Type B pancreatic cell (in vitro differentiated cells): ENCODE measurements at regions not wholly inside any gene's neighbourhood (a gene's known extent, or its start where the extent isn't known, plus 50 kb on each side); places are given as distances from the start of the nearest gene placed in this dataset.
A peak's percentile ranks its signal among the peaks of the same experiment; 100 is the strongest.

Experiments used
- DNase-seq: peaks from one replicate; pipeline ENCODE4 v3.0.0; 2021; ENCODE audit warnings: mixed read lengths; ENCODE audit not compliant: unreplicated experiment; ENCODE audit errors: extremely low spot score
- H3K27ac Mint-ChIP-seq: 2 replicates; pipeline ENCODE4 v1.8.0; 2021; ENCODE audit warnings: mild to moderate bottlenecking, mixed read lengths
- H3K27me3 Mint-ChIP-seq: 2 replicates; pipeline ENCODE4 v1.8.0; 2021; ENCODE audit warnings: mixed read lengths
- H3K36me3 Mint-ChIP-seq: 2 replicates; pipeline ENCODE4 v1.8.0; 2021; ENCODE audit warnings: mixed read lengths
- H3K4me1 Mint-ChIP-seq: one replicate; pipeline ENCODE4 v1.8.0; 2021; ENCODE audit warnings: mixed read lengths; ENCODE audit not compliant: unreplicated experiment
- H3K4me3 Mint-ChIP-seq: 2 replicates; pipeline ENCODE4 v1.8.0; 2021; ENCODE audit warnings: mild to moderate bottlenecking, mixed read lengths
- H3K9me3 Mint-ChIP-seq: 2 replicates; pipeline ENCODE4 v1.8.0; 2021; ENCODE audit warnings: mixed read lengths
- TF ChIP-seq, protein P1 (sequence below): fragments of 200-600 bp; sonication (generic); conservative IDR thresholded peaks from 2 replicates; pipeline ENCODE4 v1.5.0; 2021; ENCODE audit warnings: antibody characterized with exemption, mild to moderate bottlenecking

DNA sequence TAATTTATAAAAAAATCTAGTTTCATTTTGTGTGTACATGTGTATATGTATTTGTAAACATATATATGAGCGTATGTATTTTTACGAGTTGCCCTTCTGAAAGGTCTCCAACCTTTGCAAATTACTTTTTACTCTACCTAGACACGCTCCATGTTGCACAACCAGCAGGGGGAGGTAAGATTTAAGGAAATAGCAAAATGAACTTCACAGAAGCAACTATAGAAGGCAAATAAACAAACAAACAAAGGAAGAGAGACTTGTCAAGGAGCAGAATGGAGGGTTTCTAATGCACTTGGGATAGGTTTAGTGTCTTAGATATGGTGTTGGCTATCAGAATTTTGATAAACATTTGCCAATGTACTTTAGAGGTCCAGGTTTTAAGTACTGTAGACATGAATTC, 820.5 kb upstream of the POU3F3 start:
- no peak for DNase-seq
- Mint-ChIP-seq H3K36me3 (no peaks in the 10 kb centered on the region), H3K27ac (no peak overlapping the region), H3K27me3 (peaks cover 49% of the 10 kb centered on the region), H3K4me1 (no peaks in the 10 kb centered on the region), H3K9me3 (no peaks in the 10 kb centered on the region), H3K4me3 (no peak overlapping the region)
- TF ChIP-seq, protein P1, sequence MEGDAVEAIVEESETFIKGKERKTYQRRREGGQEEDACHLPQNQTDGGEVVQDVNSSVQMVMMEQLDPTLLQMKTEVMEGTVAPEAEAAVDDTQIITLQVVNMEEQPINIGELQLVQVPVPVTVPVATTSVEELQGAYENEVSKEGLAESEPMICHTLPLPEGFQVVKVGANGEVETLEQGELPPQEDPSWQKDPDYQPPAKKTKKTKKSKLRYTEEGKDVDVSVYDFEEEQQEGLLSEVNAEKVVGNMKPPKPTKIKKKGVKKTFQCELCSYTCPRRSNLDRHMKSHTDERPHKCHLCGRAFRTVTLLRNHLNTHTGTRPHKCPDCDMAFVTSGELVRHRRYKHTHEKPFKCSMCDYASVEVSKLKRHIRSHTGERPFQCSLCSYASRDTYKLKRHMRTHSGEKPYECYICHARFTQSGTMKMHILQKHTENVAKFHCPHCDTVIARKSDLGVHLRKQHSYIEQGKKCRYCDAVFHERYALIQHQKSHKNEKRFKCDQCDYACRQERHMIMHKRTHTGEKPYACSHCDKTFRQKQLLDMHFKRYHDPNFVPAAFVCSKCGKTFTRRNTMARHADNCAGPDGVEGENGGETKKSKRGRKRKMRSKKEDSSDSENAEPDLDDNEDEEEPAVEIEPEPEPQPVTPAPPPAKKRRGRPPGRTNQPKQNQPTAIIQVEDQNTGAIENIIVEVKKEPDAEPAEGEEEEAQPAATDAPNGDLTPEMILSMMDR: peak; percentile 78

DNA sequence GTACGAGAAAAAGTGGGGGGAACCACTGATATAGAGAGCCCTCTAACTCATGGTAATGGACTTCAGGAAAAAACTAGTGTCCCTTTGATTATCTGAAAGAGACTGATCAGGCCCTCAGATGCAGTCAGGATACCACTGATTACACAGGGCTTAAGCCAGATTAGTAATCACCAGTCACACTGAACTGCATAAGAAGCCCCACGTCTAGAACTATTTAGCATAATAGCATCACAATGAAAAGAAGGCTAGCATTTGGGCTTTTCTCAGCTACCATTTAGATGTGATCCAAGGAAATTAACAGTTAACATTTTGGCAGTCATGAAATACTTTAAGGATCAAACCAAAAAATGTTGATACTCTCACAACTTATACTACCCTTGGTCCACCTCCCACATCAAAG, 813.1 kb upstream of the POU3F3 start:
- Mint-ChIP-seq H3K4me3 (no peak overlapping the region), H3K4me1 (no peaks in the 10 kb centered on the region), H3K27me3 (peaks cover 24% of the 10 kb centered on the region), H3K27ac (no peak overlapping the region), H3K9me3 (no peaks in the 10 kb centered on the region), H3K36me3 (no peaks in the 10 kb centered on the region)
- DNase-seq: no peak
- TF ChIP-seq, protein P1: no peak

GRCh38 chr2:104041351-104041750, 812.6 kb upstream of the POU3F3 start:
- H3K9me3 Mint-ChIP-seq: no peaks in the 10 kb centered on the region
- no peak overlapping the region for H3K27ac Mint-ChIP-seq
- peaks cover 21% of the 10 kb centered on the region for H3K27me3 Mint-ChIP-seq
- H3K4me1 Mint-ChIP-seq: no peaks in the 10 kb centered on the region
- TF ChIP-seq, protein P1: no peak
- no peak for DNase-seq
- no peak overlapping the region for H3K4me3 Mint-ChIP-seq
- no peaks in the 10 kb centered on the region for H3K36me3 Mint-ChIP-seq

- Mint-ChIP-seq H3K4me1 (no peaks in the 10 kb centered on the region), H3K27ac (no peak overlapping the region), H3K9me3 (no peaks in the 10 kb centered on the region), H3K27me3 (peaks cover 7% of the 10 kb centered on the region), H3K36me3 (no peaks in the 10 kb centered on the region), H3K4me3 (no peak overlapping the region)
- DNase-seq: no peak
- TF ChIP-seq, protein P1: no peak
Measured at GRCh38 chr2:104043864-104044263, 810.1 kb upstream of the POU3F3 start.

DNA sequence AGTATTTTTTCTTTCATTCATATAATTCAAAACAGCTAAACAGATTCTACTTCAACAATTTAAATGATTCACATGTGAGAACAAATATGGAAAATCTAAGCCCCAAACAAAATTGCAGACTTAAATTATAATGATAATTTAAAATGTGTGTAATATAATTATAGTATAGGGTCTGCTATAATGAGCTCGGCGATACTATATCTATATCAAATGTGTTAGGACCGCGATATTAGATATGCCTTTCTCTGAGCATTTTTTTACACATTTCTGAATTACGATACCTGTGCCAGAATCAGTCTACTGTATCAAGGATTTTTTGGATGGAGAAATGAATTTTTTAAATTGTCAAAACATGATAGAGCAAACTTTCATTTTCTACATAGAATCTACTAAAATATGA, 808.8 kb upstream of the POU3F3 start:
- Mint-ChIP-seq H3K27ac (no peak overlapping the region), H3K4me1 (no peaks in the 10 kb centered on the region), H3K4me3 (no peak overlapping the region), H3K27me3 (peaks cover 7% of the 10 kb centered on the region), H3K36me3 (no peaks in the 10 kb centered on the region), H3K9me3 (no peaks in the 10 kb centered on the region)
- no peak for DNase-seq
- TF ChIP-seq, protein P1: no peak

GRCh38 chr2:104046466-104046865, 807.4 kb upstream of the POU3F3 start:
- Mint-ChIP-seq H3K4me1 (peaks cover 4% of the 10 kb centered on the region), H3K27ac (no peak overlapping the region), H3K36me3 (no peaks in the 10 kb centered on the region), H3K4me3 (no peak overlapping the region), H3K9me3 (no peaks in the 10 kb centered on the region), H3K27me3 (peaks cover 6% of the 10 kb centered on the region)
- no peak for DNase-seq
- TF ChIP-seq, protein P1: no peak
